LoVo (cell line): ENCODE measurements at regions not wholly inside any gene's neighbourhood (a gene's known extent, or its start where the extent isn't known, plus 50 kb on each side); places are given as distances from the start of the nearest gene placed in this dataset.
"Not testable (repeated sequence)": the region's sequence is repeated elsewhere in the genome, so short reads cannot be mapped to it uniquely, and the experiment has no call there.

Experiments
- DNase-seq: peaks from one replicate; pipeline ENCODE4 v3.0.0-alpha.2; 2016; ENCODE audit warnings: low spot score

DNA sequence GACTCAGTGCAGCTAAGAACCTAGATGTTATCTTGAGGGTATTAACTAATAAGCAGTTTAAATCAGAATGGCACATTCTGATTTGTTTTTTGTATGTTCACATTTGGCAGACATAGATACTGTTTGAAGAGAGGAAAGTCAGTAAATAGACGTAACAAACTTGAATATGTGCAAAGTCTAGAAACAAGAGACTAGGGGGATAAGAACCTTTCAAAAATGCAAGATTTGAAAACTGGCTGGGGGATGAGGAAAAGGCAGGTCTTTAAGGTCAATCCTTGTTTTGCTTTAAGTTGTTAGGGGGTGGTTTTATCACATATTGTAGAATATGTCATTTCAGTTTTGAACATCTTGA lies 136.5 kb downstream of the ZNF92 start:
- DNase-seq, result not testable (repeated sequence)

DNA sequence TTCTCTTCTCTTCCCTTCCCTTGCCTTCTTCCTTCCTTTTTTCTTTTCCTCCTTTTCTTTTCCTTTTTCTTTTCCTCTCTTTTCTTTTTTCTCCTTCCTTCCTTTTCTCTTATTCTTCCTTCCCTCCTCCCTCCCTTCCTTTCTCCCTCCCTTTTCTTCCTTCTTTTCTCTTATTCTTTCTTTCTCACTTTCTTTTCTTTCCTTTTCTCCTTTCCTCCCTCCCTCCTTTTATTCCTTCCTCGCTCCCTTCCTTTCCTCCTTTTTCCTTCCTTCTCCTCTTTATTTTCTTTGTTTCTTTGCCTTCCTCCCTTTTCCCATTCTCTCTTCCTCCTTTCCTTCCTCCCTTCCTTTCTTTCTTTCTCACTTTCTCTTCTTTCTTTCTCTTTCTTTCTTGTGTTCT lies 146.1 kb downstream of the ZNF92 start:
- not testable (repeated sequence) for DNase-seq

DNA sequence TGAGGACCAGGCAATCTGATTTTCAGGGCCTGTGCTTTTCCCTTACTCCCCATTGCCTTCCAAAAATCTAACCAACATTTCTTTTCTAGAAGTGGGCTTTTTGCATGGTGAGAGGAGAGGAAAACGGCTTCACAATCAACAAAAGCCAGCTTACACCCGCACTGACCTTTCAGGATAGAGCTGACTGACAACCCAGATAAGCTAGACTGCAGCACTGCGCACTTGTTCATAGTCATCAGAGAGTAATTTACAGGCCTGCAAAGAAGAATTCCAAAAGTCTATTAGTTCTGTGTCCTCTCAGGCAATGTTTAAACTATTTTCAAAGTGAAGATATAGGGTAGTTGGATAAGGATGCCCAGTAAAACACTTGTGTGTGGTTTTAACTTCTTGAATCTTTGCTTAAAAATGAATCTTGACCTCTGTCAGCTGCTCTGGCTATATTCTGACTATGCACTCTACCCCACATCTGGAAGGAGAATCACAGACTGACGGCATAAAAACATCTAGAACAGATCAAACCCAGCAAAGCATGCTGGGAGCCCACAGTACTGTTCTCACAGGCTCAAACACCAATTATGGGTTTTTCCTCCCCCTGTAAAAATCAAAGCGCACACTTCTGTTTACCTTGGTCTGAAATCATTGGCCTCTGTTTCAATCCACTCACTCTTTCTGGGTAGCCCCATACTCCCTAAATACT lies 172.0 kb downstream of the ZNF92 start:
- not testable (repeated sequence) for DNase-seq

- not testable (repeated sequence) for DNase-seq
These were observed 176.2 kb downstream of the ZNF92 start for GRCh38 chr7:65549589-65550443.

DNA sequence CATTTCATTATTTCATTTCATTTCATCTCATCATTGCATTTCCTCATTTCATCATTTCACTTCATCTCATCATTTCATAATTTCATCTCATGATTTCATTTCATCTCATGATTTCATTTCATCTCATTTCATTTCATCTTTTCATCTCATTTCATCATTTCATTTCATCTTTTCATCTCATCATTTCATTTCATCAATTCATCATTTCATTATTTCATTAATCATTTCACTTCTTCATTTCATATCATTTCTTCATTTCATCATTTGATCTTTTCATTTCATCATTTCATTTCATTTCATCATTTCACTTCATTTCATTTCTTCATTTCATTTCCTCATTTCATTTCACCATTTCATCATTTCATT lies 176.8 kb downstream of the ZNF92 start:
- not testable (repeated sequence) for DNase-seq

DNA sequence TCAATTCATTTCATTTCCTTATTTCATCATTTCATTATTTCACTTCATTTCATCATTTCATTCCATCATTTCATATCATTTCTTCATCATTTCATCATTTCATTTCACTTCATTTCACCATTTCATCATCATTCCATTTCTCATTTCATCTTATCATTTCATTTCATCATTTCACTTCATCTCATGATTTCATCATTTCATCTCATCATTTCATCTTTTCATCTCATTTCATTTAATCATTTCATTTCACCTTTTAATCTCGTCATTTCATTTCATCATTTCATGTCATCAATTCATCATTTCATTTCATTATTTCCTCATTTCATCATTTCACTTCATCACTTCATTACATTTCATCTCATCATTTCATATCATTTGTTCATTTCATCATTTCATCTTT lies 177.4 kb downstream of the ZNF92 start:
- not testable (repeated sequence) for DNase-seq

- not testable (repeated sequence) for DNase-seq
These were observed 181.2 kb downstream of the ZNF92 start for GRCh38 chr7:65554553-65555476.

DNA sequence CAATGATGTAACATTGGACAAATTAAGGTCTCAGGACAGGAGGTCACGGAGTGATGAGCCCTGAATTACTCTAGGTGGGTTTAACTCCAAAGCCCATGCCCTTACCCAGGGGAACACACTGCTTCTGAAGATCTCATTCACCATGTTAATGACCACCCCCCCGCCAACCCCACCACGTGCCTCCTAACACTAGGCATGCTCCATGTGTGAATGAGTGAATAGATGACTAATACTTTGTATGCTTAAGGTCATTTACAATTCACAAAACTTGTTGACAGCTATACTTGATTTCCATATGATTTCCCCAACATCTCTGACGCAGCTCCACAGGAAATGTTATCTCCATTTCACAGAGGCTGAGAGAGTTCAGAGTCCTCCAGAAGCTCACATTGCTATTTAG lies 184.9 kb downstream of the ZNF92 start:
- DNase-seq, result peak; percentile 0

DNA sequence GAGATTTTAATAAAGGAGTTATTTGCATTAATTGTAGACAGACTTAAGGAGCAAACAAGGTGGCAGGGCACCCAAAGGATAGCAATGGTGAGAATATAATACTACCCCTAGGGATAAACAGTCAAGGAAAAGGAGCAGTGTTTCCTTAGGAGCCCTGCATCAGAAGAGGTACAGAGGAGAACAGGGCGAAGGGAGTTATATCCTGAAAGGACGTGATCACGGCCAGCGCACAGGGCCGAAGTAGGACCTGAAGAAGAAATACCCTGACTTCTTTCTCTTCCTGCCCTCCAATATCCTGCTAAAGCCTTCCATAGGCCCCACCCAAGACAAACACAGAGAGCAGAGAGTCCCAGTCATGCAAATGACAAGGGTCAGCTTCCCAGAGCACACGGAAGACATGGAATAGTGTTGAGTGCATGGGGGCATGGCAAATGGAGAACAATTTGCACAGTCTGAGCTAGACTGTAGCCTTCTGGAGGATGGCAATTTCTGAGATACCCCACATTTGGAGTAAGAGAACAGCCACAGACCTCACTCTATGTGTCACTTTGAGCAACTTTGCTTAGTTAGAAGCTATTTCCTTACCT lies 188.2 kb downstream of the ZNF92 start:
- DNase-seq, result not testable (repeated sequence)

DNA sequence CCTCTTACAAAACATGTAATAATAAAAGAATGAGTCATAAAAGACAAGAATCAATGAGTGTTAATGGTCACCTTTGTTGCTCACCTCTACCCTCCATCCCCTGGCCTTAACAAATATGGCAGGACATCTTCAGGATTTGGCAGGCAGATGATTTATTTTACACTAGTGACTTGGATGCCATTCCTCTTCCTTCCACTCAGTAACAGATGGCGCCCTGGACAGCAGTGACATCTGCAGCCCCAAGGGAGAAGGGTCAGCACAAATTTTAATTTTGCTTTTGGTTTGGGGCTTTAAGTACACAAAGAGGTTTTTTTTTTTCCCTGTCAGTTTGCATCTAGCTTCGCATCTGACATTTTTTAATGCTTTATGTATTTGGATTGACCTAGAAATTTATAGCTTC lies 188.9 kb downstream of the ZNF92 start:
- not testable (repeated sequence) for DNase-seq

DNA sequence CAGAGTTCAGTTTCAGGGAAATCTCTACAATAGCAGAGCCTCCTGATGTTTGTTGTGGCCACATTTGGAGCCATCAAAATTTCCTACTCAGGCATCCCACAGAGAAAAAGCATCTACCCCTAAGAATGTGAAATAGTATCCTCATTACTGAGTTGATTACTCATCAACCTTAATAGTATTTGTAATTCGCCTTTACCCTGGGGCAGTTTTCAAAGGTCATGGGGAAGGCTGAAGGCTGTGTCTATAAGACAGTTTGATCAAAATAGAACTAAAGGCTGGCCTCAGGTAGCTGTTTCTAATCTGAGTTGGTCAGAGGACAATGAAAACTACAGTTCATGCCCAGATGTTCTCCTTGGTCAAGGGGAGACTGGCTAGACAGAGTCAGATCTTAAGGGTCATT lies 189.7 kb downstream of the ZNF92 start:
- not testable (repeated sequence) for DNase-seq

GRCh38 chr7:65568226-65568625 lies 194.6 kb downstream of the ZNF92 start:
- not testable (repeated sequence) for DNase-seq

DNA sequence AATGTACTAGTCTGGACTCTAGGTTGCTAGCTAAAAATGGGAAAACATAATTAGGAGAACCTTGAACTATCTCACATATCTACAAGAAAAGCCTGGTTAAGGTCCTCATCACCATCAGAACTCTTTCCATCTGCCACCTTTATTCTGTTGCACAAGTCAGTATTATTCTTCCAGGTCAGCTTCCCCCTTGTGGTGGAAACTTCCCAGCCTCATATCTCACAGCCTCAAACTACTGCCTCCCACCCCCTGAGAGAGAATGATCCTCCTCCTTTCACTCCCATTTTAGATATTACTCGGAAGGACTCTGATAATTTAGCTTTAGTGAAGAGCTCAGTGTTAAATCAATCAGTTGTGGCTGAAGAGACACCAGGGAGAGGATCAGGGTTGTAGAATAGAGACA lies 197.3 kb downstream of the ZNF92 start:
- DNase-seq, result not testable (repeated sequence)

DNA sequence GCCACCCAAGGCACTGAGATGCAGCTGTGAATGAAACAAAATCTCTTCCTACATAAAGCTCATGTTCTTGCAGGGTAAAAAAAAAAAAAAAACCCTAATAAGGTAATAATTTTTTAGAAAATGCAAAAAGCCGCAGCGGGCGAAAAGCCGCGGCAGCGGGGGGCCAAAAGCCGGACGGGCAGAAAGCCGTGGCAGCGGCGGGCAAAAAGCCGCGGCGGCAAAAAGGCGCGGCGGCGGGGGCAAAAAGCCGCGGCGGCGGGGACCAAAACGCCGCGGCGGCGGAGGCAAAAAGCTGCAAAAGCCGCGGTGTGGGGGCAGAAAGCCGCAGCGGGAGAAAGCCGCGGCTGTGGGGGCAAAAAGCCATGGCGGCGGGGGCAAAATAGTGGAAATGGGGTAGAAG lies 198.9 kb downstream of the ZNF92 start:
- DNase-seq, result not testable (repeated sequence)

DNA sequence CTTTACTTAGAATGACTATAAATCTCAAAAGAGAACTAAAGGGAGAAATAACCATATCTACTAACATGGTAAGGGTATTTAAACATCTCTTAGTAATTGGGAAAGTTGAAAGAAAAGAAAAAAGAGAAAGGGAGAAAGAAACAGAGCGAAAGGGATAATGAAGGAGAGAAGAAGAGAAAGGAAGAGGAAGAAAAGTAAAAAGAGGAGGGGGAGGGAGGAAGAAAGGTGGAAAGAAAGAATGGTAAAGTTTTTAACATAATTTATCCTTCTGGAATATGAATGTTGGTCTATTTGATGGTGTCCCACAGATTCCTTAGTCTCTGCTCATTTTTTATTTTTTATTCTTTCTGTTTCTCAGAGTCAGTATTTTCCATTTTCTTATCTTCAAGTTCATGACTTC lies 202.7 kb downstream of the ZNF92 start:
- not testable (repeated sequence) for DNase-seq

DNA sequence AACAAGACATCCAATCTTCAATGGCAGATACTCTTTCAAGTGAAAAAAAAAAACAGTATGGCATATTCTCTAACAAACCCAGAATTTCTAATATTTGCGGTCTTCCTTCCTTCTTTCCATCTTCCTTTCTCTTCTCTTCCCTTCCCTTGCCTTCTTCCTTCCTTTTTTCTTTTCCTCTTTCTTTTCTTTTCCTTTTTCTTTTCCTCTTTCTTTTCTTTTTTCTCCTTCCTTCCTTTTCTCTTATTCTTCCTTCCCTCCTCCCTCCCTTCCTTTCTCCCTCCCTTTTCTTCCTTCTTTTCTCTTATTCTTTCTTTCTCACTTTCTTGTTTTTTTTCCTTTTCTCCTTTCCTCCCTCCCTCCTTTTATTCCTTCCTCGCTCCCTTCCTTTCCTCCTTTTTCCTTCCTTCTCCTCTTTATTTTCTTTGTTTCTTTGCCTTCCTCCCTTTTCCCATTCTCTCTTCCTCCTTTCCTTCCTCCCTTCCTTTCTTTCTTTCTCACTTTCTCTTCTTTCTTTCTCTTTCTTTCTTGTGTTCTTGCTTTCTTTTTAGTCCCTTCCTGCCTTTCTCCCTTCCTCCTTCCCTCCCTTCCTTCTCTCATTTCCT lies 209.0 kb downstream of the ZNF92 start:
- not testable (repeated sequence) for DNase-seq

GRCh38 chr7:65602495-65602894 lies 228.8 kb downstream of the ZNF92 start:
- DNase-seq, result not testable (repeated sequence)

- DNase-seq, result no peak
These were observed 235.5 kb downstream of the ZNF92 start for GRCh38 chr7:65609131-65609530.

GRCh38 chr7:65613644-65614289 lies 240.1 kb downstream of the ZNF92 start:
- not testable (repeated sequence) for DNase-seq

- DNase-seq, result not testable (repeated sequence)
These were observed 242.5 kb downstream of the ZNF92 start for GRCh38 chr7:65616111-65616510.

DNA sequence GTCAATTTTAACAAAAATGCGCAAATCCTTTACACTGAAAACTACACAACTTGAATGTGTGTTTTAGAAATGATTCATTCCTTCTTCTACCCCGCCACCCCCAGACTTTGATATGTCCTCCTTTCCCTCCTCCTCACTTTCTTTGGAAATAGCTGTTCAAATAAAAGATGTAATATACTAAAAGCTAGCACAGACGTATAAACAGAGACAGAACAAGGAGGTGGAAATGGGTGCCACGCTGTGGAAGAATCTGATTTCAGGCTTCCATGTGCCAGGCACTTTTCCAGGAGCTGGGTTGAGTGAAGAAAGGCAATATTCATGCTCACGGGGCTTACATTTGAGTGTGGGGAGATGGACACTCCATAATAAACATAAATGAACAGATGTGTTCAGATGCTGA lies 246.6 kb downstream of the ZNF92 start:
- not testable (repeated sequence) for DNase-seq
